Large intestine (tissue), 3 donors: ENCODE measurements at regions not wholly inside any gene's neighbourhood (a gene's known extent, or its start where the extent isn't known, plus 50 kb on each side); places are given as distances from the start of the nearest gene placed in this dataset.
"Not testable (repeated sequence)": the region's sequence is repeated elsewhere in the genome, so short reads cannot be mapped to it uniquely, and the experiment has no call there.

Experiments
- DNase-seq, 2 donors: peaks; one replicate each; pipeline versions ENCODE4 v3.0.0 to v3.0.0-alpha.2; 2013
- H3K27ac ChIP-seq: one replicate; pipeline ENCODE4 v1.5.1; 2013; ENCODE audit warnings: low read length
- H3K27me3 ChIP-seq: 2 replicates; pipeline ENCODE4 v1.6.1; 2013; ENCODE audit warnings: low read length; ENCODE audit not compliant: control insufficient read depth, insufficient read depth
- H3K36me3 ChIP-seq: 2 replicates; pipeline ENCODE4 v1.6.1; 2013; ENCODE audit warnings: low read length; ENCODE audit not compliant: control insufficient read depth, insufficient read depth
- H3K4me1 ChIP-seq: one replicate; pipeline ENCODE4 v1.6.1; 2013; ENCODE audit warnings: low read length; ENCODE audit not compliant: control insufficient read depth, insufficient read depth
- H3K4me3 ChIP-seq: one replicate; pipeline ENCODE4 v1.5.1; 2013; ENCODE audit warnings: low read length
- H3K9me3 ChIP-seq: one replicate; pipeline ENCODE4 v1.6.1; 2013; ENCODE audit warnings: mild to moderate bottlenecking, low read depth, low read length, moderate library complexity; ENCODE audit not compliant: control insufficient read depth
- WGBS: methylation state at CpG from one replicate; pipeline ENCODE4 v1.1.5; 2013; ENCODE audit warnings: low lambda C conversion rate; ENCODE audit not compliant: insufficient coverage; 5-methylcytosine and 5-hydroxymethylcytosine counted together

DNA sequence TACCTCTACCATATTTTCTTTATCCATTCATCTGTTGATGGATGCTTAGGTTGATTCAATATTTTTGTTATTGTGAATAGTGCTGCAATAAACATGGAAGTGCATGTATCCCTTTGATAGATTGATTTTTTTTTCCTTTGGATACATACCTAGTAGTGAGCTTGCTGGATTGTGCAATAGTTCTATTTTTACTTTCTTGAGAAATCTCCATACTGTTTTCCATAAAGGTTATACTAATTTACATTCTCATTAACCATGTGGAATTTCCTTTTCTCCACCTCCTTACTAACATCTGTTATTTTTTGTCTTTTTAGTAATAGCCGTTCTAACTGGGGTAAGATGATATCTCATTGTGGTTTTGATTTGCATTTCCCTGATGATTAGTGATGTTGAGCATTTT lies 124.6 kb upstream of the TOX3 start:
- H3K27ac ChIP-seq: no peak overlapping the region
- H3K9me3 ChIP-seq: no peaks in the 10 kb centered on the region
- no peaks in the 10 kb centered on the region for H3K27me3 ChIP-seq
- no peak overlapping the region for H3K4me3 ChIP-seq
- no CpG with 5 or more reads among the region's 1 CpG for WGBS
- H3K36me3 ChIP-seq: no peaks in the 10 kb centered on the region
- DNase-seq: no peak
- H3K4me1 ChIP-seq: no peaks in the 10 kb centered on the region

DNA sequence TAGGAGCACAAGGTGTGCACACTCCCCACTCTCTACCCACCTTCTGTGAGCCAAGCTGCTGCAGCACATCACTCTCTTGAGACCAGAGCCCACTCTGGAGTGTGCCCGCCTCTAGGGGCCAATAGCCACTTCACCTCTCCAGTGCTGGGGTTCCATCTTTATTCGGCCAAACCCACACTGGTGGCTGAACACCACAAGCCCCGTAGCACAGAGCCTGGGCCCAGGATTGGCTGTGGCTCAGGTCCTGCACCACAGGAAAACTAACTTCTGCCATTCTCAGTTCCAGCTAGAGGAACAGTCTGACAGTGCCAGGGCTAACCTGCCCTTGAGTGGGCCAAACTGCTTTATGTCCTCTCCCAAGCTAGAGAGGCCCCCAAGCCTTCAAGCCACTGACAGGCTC lies 111.0 kb upstream of the TOX3 start:
- WGBS: no CpG with 5 or more reads among the region's 3 CpGs
- no peaks in the 10 kb centered on the region for H3K36me3 ChIP-seq
- no peak for DNase-seq
- H3K27me3 ChIP-seq: no peaks in the 10 kb centered on the region
- H3K27ac ChIP-seq: no peak overlapping the region
- no peaks in the 10 kb centered on the region for H3K4me1 ChIP-seq
- no peak overlapping the region for H3K4me3 ChIP-seq
- H3K9me3 ChIP-seq: peaks cover 11% of the 10 kb centered on the region

DNA sequence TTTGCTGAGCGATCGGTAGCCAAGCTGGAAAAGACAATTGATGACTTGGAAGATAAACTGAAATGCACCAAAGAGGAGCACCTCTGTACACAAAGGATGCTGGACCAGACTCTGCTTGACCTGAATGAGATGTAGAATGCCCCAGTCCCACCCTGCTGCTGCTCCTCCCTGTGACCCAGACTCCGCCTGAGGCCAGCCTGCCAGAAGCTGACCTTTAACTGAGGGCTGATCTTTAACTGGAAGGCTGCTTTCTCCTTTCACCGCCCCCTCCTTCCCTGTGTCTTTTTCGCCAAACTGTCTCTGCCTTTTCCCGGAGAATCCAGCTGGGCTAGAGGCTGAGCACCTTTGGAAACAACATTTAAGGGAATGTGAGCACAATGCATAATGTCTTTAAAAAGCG lies 109.0 kb upstream of the TOX3 start:
- not testable (repeated sequence) for H3K4me3 ChIP-seq, DNase-seq, H3K9me3 ChIP-seq, H3K27ac ChIP-seq, H3K27me3 ChIP-seq, H3K36me3 ChIP-seq, H3K4me1 ChIP-seq
- WGBS: no CpG with 5 or more reads among the region's 7 CpGs

DNA sequence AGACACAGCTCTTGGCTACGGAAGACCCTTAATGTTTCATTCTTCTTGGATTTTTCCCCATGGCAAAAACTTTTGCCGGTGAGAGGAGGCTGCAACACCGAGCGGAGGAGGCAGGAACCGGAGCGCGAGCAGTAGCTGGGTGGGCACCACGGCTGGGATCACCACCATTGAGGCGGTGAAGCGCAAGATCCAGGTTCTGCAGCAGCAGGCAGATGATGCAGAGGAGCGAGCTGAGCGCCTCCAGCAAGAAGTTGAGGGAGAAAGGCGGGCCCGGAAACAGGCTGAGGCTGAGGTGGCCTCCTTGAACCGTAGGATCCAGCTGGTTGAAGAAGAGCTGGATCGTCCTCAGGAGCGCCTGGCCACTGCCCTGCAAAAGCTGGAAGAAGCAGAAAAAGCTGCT lies 108.2 kb upstream of the TOX3 start:
- not testable (repeated sequence) for DNase-seq, H3K36me3 ChIP-seq, H3K27ac ChIP-seq, H3K9me3 ChIP-seq, H3K4me3 ChIP-seq, H3K4me1 ChIP-seq, H3K27me3 ChIP-seq
- 92% methylated on average over 2 of the region's 17 CpGs for WGBS

DNA sequence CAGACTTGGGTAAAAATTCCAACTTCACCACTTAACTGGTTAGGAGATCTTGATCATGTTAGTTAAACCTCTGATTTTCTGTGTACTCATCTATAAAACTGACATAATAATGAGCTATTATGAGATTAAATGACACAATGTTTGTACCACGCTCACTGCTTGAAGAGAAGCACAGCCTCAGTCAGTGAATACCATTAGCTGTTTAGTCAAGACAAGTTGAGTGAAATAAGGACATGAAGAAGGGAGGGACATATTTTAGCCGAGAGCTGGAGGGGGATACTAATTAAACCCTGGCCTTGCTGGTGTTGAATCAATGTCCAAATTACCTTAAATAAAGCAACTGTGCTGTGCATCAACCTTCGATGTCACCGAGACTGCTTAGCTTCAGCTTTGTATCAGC lies 105.1 kb upstream of the TOX3 start:
- no peak for DNase-seq
- no peaks in the 10 kb centered on the region for H3K27me3 ChIP-seq
- H3K27ac ChIP-seq: no peak overlapping the region
- H3K4me3 ChIP-seq: no peak overlapping the region
- H3K36me3 ChIP-seq: no peaks in the 10 kb centered on the region
- H3K9me3 ChIP-seq: no peaks in the 10 kb centered on the region
- WGBS: no CpG with 5 or more reads among the region's 4 CpGs
- no peaks in the 10 kb centered on the region for H3K4me1 ChIP-seq

DNA sequence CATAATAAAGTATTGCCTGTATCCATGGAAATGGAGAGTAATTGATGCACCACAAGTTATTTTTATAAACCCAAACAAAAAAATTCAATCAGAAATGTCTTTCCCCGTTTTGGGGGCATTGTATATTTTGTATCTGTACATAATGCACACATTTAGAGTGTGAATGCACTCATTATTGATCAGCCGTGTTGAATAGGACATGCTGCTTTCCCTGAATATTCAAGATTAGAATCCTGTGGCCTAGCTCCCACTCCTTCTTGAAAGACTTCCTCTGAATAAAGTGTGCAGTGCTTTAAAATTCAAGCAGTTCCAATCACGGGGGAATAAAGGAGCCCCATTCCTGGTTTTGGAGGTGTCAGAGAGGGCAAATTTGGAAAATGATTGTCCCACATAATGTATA lies 103.8 kb upstream of the TOX3 start:
- WGBS: no CpG with 5 or more reads among the region's 3 CpGs
- DNase-seq: no peak
- no peaks in the 10 kb centered on the region for H3K27me3 ChIP-seq
- H3K4me3 ChIP-seq: no peak overlapping the region
- H3K9me3 ChIP-seq: no peaks in the 10 kb centered on the region
- no peak overlapping the region for H3K27ac ChIP-seq
- H3K36me3 ChIP-seq: no peaks in the 10 kb centered on the region
- no peaks in the 10 kb centered on the region for H3K4me1 ChIP-seq

DNA sequence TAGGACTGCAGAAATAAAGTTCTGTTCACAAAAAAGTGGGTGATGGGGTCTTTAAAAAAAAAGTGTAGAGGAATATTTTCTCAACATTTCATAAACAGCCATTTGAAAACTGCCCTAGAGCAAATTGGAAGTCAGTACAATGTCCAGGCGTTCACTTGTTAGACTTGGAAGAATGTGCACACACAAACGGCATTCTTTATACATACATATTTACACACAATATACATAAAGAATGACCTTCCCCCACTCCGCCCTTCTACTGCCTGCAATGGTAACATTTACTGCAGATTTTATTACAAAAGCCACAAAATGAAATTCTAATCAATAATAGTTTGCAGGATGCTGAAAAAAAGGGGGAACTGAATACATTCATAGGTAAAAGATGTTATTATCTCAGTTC lies 103.4 kb upstream of the TOX3 start:
- H3K4me3 ChIP-seq: no peak overlapping the region
- H3K27me3 ChIP-seq: no peaks in the 10 kb centered on the region
- no peak overlapping the region for H3K27ac ChIP-seq
- DNase-seq: no peak
- no peaks in the 10 kb centered on the region for H3K36me3 ChIP-seq
- no peaks in the 10 kb centered on the region for H3K9me3 ChIP-seq
- no CpG with 5 or more reads among the region's 3 CpGs for WGBS
- H3K4me1 ChIP-seq: no peaks in the 10 kb centered on the region

DNA sequence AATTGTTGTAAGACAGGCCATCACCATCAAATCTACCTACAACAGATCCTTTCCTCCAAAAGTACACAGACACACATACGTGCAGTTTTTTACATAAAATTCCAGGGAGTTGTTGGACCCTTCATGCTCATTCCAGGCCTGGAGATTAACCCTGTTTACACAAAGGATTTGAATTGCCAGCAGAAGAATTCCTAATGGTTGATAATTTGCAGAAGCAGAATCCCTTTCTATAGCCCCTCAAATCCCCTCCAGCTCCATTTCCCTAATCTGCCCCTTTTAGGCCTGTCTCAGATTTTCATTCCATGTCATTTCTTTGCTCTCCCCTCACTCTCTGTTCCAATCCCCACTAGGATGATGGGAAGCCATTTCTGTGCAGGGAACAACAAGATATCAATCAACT lies 102.9 kb upstream of the TOX3 start:
- no peaks in the 10 kb centered on the region for H3K27me3 ChIP-seq
- DNase-seq: no peak
- no CpG with 5 or more reads among the region's 1 CpG for WGBS
- H3K36me3 ChIP-seq: no peaks in the 10 kb centered on the region
- H3K4me3 ChIP-seq: no peak overlapping the region
- no peaks in the 10 kb centered on the region for H3K4me1 ChIP-seq
- H3K9me3 ChIP-seq: no peaks in the 10 kb centered on the region
- no peak overlapping the region for H3K27ac ChIP-seq

DNA sequence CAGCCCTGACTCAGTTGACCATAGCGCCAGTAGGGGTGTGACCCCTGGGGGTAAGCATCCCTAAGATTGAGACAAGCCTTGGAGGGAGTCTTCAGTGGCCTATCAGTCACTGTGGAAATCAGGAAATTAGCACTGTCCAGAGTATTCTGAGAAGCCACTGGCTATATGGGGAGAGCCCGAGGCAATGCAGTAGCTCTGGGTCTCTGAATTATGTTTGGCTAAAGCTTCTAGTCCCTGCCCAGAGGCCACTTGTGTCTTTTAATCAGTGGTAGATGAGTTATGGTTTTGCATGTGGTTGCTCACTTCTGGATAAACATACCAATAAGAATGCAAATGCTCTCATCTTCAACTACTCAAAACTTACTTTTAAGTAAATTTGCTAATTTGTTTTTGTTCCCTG lies 100.6 kb upstream of the TOX3 start:
- H3K9me3 ChIP-seq: no peaks in the 10 kb centered on the region
- no peaks in the 10 kb centered on the region for H3K27me3 ChIP-seq
- WGBS: no CpG with 5 or more reads among the region's 2 CpGs
- H3K36me3 ChIP-seq: no peaks in the 10 kb centered on the region
- no peak overlapping the region for H3K4me3 ChIP-seq
- no peaks in the 10 kb centered on the region for H3K4me1 ChIP-seq
- H3K27ac ChIP-seq: no peak overlapping the region
- no peak for DNase-seq

DNA sequence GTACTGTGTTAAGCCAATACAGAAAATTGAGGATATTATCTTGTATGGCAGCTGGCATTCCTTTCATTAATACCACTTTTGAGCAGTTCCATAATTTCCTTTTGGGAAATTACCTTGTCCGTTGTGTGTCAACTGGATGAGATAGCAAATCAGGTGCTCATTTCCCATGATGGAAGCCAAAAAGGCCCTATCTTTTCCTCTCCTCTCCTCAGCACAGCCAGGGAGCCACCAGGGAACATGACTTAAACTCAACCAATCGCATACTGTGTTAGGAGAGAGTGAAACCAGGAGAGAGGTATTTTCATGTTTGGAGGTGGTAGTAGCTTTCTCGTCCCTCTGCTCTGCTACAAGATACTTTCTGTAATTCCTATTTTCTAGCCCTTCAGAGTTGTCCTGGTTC lies 96.1 kb upstream of the TOX3 start:
- WGBS: no CpG with 5 or more reads among the region's 3 CpGs
- Histone ChIP-seq H3K9me3 (no peaks in the 10 kb centered on the region), H3K27me3 (no peaks in the 10 kb centered on the region), H3K4me3 (no peak overlapping the region), H3K4me1 (no peaks in the 10 kb centered on the region), H3K36me3 (no peaks in the 10 kb centered on the region), H3K27ac (no peak overlapping the region)
- no peak for DNase-seq

DNA sequence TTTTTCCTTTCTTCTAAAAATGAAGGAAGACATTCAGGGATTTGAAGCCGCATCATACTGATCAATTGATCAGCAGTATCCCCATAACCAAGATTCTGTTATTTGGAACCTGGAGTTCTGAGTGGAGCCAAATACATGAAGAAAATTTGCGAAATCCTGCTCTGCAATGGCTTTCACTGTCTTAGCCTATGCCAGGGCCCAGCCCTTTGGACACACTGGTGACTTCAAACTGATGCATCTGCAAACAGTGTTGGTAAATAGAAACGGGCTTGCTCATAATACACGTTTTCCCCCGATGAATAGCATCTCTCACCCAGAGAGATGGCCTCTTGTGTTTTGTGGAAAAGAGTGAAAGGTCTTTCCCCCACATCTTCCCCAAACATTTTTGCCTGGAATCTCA lies 87.6 kb upstream of the TOX3 start:
- H3K4me3 ChIP-seq: no peak overlapping the region
- no peaks in the 10 kb centered on the region for H3K27me3 ChIP-seq
- no peaks in the 10 kb centered on the region for H3K4me1 ChIP-seq
- WGBS: no CpG with 5 or more reads among the region's 5 CpGs
- H3K36me3 ChIP-seq: no peaks in the 10 kb centered on the region
- no peak overlapping the region for H3K27ac ChIP-seq
- no peak for DNase-seq
- H3K9me3 ChIP-seq: no peaks in the 10 kb centered on the region
